HL-60 (cell line): ENCODE measurements at regions not wholly inside any gene's neighbourhood (a gene's known extent, or its start where the extent isn't known, plus 50 kb on each side); places are given as distances from the start of the nearest gene placed in this dataset.

Experiments used
- DNase-seq, 2 experiments: peaks; one replicate each; pipeline ENCODE4 v3.0.0-alpha.2; 2010 to 2020; ENCODE audit warnings: low read depth in 1 of 2, low spot score in 1 of 2
- H3K27ac ChIP-seq: fragments of 250-450 bp; sonication (Bioruptor Pico); replicated peaks from 2 replicates; pipeline ENCODE4 v1.5.1; 2020; ENCODE audit warnings: mild to moderate bottlenecking, moderate library complexity
- H3K27me3 ChIP-seq: fragments of 250-450 bp; sonication (Bioruptor Pico); 2 replicates; pipeline ENCODE4 v1.5.1; 2021; ENCODE audit warnings: mild to moderate bottlenecking, moderate library complexity; ENCODE audit not compliant: insufficient read depth, poor library complexity, severe bottlenecking
- H3K4me3 ChIP-seq: replicated peaks from 2 replicates; pipeline ENCODE4 v1.5.1; 2011; ENCODE audit warnings: mild to moderate bottlenecking, control low read depth, low read length; ENCODE audit not compliant: insufficient read depth
- GABPA ChIP-seq: IDR thresholded peaks from 2 replicates; pipeline ENCODE4 v1.6.1; 2012; ENCODE audit warnings: low read depth
- POLR2AphosphoS5 ChIP-seq: IDR thresholded peaks from 2 replicates; pipeline ENCODE4 v1.6.1; 2012; ENCODE audit warnings: low read depth
- SPI1 ChIP-seq: IDR thresholded peaks from 2 replicates; pipeline ENCODE4 v1.6.1; 2012; ENCODE audit warnings: low read depth, mild to moderate bottlenecking, borderline replicate concordance
- TF ChIP-seq, protein P1 (sequence below): IDR thresholded peaks from one replicate; pipeline ENCODE4 v1.5.1; 2011; ENCODE audit warnings: low read length, control low read depth, inconsistent platforms; ENCODE audit not compliant: insufficient read depth
- TF ChIP-seq, protein P2 (sequence below): IDR thresholded peaks from 2 replicates; pipeline ENCODE4 v1.6.1; 2012; ENCODE audit warnings: low read depth; ENCODE audit not compliant: insufficient replicate concordance

- TF ChIP-seq POLR2AphosphoS5 (no peak), SPI1 (no peak), GABPA (no peak)
- TF ChIP-seq, protein P1, sequence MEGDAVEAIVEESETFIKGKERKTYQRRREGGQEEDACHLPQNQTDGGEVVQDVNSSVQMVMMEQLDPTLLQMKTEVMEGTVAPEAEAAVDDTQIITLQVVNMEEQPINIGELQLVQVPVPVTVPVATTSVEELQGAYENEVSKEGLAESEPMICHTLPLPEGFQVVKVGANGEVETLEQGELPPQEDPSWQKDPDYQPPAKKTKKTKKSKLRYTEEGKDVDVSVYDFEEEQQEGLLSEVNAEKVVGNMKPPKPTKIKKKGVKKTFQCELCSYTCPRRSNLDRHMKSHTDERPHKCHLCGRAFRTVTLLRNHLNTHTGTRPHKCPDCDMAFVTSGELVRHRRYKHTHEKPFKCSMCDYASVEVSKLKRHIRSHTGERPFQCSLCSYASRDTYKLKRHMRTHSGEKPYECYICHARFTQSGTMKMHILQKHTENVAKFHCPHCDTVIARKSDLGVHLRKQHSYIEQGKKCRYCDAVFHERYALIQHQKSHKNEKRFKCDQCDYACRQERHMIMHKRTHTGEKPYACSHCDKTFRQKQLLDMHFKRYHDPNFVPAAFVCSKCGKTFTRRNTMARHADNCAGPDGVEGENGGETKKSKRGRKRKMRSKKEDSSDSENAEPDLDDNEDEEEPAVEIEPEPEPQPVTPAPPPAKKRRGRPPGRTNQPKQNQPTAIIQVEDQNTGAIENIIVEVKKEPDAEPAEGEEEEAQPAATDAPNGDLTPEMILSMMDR: no peak
- TF ChIP-seq, protein P2, sequence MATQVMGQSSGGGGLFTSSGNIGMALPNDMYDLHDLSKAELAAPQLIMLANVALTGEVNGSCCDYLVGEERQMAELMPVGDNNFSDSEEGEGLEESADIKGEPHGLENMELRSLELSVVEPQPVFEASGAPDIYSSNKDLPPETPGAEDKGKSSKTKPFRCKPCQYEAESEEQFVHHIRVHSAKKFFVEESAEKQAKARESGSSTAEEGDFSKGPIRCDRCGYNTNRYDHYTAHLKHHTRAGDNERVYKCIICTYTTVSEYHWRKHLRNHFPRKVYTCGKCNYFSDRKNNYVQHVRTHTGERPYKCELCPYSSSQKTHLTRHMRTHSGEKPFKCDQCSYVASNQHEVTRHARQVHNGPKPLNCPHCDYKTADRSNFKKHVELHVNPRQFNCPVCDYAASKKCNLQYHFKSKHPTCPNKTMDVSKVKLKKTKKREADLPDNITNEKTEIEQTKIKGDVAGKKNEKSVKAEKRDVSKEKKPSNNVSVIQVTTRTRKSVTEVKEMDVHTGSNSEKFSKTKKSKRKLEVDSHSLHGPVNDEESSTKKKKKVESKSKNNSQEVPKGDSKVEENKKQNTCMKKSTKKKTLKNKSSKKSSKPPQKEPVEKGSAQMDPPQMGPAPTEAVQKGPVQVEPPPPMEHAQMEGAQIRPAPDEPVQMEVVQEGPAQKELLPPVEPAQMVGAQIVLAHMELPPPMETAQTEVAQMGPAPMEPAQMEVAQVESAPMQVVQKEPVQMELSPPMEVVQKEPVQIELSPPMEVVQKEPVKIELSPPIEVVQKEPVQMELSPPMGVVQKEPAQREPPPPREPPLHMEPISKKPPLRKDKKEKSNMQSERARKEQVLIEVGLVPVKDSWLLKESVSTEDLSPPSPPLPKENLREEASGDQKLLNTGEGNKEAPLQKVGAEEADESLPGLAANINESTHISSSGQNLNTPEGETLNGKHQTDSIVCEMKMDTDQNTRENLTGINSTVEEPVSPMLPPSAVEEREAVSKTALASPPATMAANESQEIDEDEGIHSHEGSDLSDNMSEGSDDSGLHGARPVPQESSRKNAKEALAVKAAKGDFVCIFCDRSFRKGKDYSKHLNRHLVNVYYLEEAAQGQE: no peak
- Histone ChIP-seq H3K27ac (no peak overlapping the region), H3K4me3 (no peak overlapping the region)
Measured at GRCh38 chr21:28339403-28339802, 653.3 kb downstream of the LTN1 start.

GRCh38 chr21:28338701-28339305 lies 653.9 kb downstream of the LTN1 start:
- Histone ChIP-seq H3K27ac (no peak overlapping the region), H3K4me3 (no peak overlapping the region), H3K27me3 (no peaks in the 10 kb centered on the region)
- TF ChIP-seq SPI1 (no peak), POLR2AphosphoS5 (no peak), GABPA (no peak)
- TF ChIP-seq, protein P1: no peak
- DNase-seq: no peak

More at GRCh38 chr21:28339403-28339802, 653.3 kb downstream of the LTN1 start:
- H3K27me3 ChIP-seq: no peaks in the 10 kb centered on the region
- DNase-seq: no peak

- H3K27ac ChIP-seq: no peak overlapping the region
- no peak for DNase-seq
- TF ChIP-seq, protein P2: no peak
- TF ChIP-seq SPI1 (no peak), POLR2AphosphoS5 (no peak), GABPA (no peak)
- TF ChIP-seq, protein P1: no peak
- no peak overlapping the region for H3K4me3 ChIP-seq
- H3K27me3 ChIP-seq: no peaks in the 10 kb centered on the region
Measured at GRCh38 chr21:28337315-28337714, 655.4 kb downstream of the LTN1 start.

DNA sequence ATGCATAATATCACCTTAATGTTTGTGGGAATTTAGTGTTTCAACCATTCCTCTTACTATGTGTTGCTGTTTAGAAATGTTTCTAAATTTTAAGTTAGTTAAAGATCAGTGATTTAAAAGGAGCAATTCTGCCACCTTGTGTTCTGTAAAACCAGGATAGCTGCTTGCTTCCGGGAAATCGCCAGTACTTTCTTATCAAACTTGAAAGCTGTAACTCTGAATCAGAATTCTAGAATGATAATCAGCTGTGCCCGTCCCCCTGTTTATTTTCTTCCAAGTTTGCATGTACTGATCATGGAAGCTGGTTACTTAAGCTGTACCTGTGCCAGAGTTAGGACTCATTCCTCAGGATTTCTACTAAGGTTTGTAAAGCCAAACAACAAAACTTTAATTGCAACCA lies 656.4 kb downstream of the LTN1 start:
- H3K27me3 ChIP-seq: no peaks in the 10 kb centered on the region
- no peak for DNase-seq
- H3K4me3 ChIP-seq: no peak overlapping the region
- TF ChIP-seq, protein P1: no peak
- TF ChIP-seq GABPA (no peak), POLR2AphosphoS5 (no peak), SPI1 (no peak)
- TF ChIP-seq, protein P2: no peak
- H3K27ac ChIP-seq: no peak overlapping the region
